Tibial artery (tissue), 4 donors: ENCODE measurements at regions not wholly inside any gene's neighbourhood (a gene's known extent, or its start where the extent isn't known, plus 50 kb on each side); places are given as distances from the start of the nearest gene placed in this dataset.

Experiments used
- DNase-seq, 2 donors: peaks; one replicate each; pipeline ENCODE4 v3.0.0-alpha.2; 2019
- H3K27ac ChIP-seq, 2 donors: fragments of 200-600 bp; sonication (generic) in 1 of 2; 1 replicate in 1 of 2; 2 replicates in 1 of 2; pipeline ENCODE4 v1.5.1; 2018 to 2019; ENCODE audit warnings: mild to moderate bottlenecking in 1 of 2
- H3K27me3 ChIP-seq, 2 donors: fragments of 200-600 bp; sonication (generic) in 1 of 2; one replicate each; pipeline versions ENCODE4 v1.5.1 to v1.6.0; 2016 to 2019
- H3K36me3 ChIP-seq, 3 donors: fragments of 200-600 bp; sonication (generic) in 2 of 3; one replicate each; pipeline ENCODE4 v1.5.1; 2016 to 2019; ENCODE audit warnings: mild to moderate bottlenecking in 2 of 3
- H3K4me1 ChIP-seq, 4 donors: fragments of 200-600 bp; sonication (generic) in 2 of 4; 1 replicate in 3 of 4; 2 replicates in 1 of 4; pipeline ENCODE4 v1.5.1; 2016 to 2019
- H3K4me3 ChIP-seq, 2 donors: fragments of 200-600 bp; sonication (generic) in 1 of 2; 1 replicate in 1 of 2; 2 replicates in 1 of 2; pipeline ENCODE4 v1.5.1; 2018 to 2019; ENCODE audit warnings: mild to moderate bottlenecking in 2 of 2
- H3K9me3 ChIP-seq, 3 donors: fragments of 200-600 bp; sonication (generic) in 1 of 3; one replicate each; pipeline ENCODE4 v1.5.1; 2016 to 2019
- CTCF ChIP-seq, 2 experiments: fragments of 200-600 bp in 1 of 2; fragments of 450-650 bp in 1 of 2; IDR thresholded peaks; one replicate each; pipeline ENCODE4 v1.5.1; 2017 to 2019; ENCODE audit warnings: antibody characterized with exemption in 2 of 2, mild to moderate bottlenecking in 1 of 2, moderate library complexity in 1 of 2
- intact Hi-C: fragments of 100-400 bp; cut with DNase I; formaldehyde crosslinking; loops from one replicate; pipeline ENCODE4 v1.15.0; 2023; ENCODE audit warnings: low total_unique reads

GRCh38 chr2:237200462-237200861 lies 114.8 kb downstream of the COPS8 start:
- TF ChIP-seq CTCF (IDR thresholded peaks at IDR 0.05): no peak
- H3K27me3 ChIP-seq: no peaks in the 10 kb centered on the region
- no peaks in the 10 kb centered on the region for H3K9me3 ChIP-seq
- no peak overlapping the region for H3K27ac ChIP-seq
- DNase-seq: no peak
- intact Hi-C loops: no loop called here
- H3K36me3 ChIP-seq: no peaks in the 10 kb centered on the region
- H3K4me3 ChIP-seq: no peak overlapping the region
- peaks cover 0 to 37% (median 17%) of the 10 kb centered on the region in 4 donors for H3K4me1 ChIP-seq

GRCh38 chr2:237201461-237202287 lies 116.0 kb downstream of the COPS8 start:
- no peak for TF ChIP-seq CTCF (IDR thresholded peaks at IDR 0.05)
- Histone ChIP-seq H3K9me3 (no peaks in the 10 kb centered on the region), H3K4me1 (peaks cover 0 to 37% (median 17%) of the 10 kb centered on the region in 4 donors), H3K27ac (peak overlapping the region; percentile 57 to 63), H3K27me3 (no peaks in the 10 kb centered on the region), H3K36me3 (no peaks in the 10 kb centered on the region), H3K4me3 (no peak overlapping the region)
- DNase-seq: peak; percentile 66 to 84
- intact Hi-C loops: no loop called here

GRCh38 chr2:237202288-237203030 lies 116.8 kb downstream of the COPS8 start:
- no peak overlapping the region for H3K4me3 ChIP-seq
- peaks cover 0 to 40% (median 19%) of the 10 kb centered on the region in 4 donors for H3K4me1 ChIP-seq
- TF ChIP-seq CTCF (IDR thresholded peaks at IDR 0.05): no peak
- peak overlapping the region; percentile 57 to 63 for H3K27ac ChIP-seq
- no peak for DNase-seq
- no peaks in the 10 kb centered on the region for H3K9me3 ChIP-seq
- intact Hi-C loops: no loop called here
- no peaks in the 10 kb centered on the region for H3K36me3 ChIP-seq
- H3K27me3 ChIP-seq: no peaks in the 10 kb centered on the region

GRCh38 chr2:237205043-237205541 lies 119.4 kb downstream of the COPS8 start:
- intact Hi-C loops: no loop called here
- DNase-seq: no peak
- Histone ChIP-seq H3K4me1 (peaks cover 0 to 34% (median 24%) of the 10 kb centered on the region in 4 donors), H3K4me3 (no peak overlapping the region), H3K9me3 (no peaks in the 10 kb centered on the region), H3K36me3 (no peaks in the 10 kb centered on the region), H3K27me3 (no peaks in the 10 kb centered on the region), H3K27ac (no peak overlapping the region)
- TF ChIP-seq CTCF (IDR thresholded peaks at IDR 0.05): no peak

GRCh38 chr2:237205561-237205971 lies 119.9 kb downstream of the COPS8 start:
- intact Hi-C loops: no loop called here
- no peaks in the 10 kb centered on the region for H3K27me3 ChIP-seq
- no peaks in the 10 kb centered on the region for H3K36me3 ChIP-seq
- H3K9me3 ChIP-seq: no peaks in the 10 kb centered on the region
- H3K4me1 ChIP-seq: peaks cover 0 to 34% (median 24%) of the 10 kb centered on the region in 4 donors
- no peak overlapping the region for H3K27ac ChIP-seq
- no peak overlapping the region for H3K4me3 ChIP-seq
- no peak for TF ChIP-seq CTCF (IDR thresholded peaks at IDR 0.05)
- DNase-seq: no peak
